ENCODE measurements at regions not wholly inside any gene's neighbourhood (a gene's known extent, or its start where the extent isn't known, plus 50 kb on each side); places are given as distances from the start of the nearest gene placed in this dataset.

DNA sequence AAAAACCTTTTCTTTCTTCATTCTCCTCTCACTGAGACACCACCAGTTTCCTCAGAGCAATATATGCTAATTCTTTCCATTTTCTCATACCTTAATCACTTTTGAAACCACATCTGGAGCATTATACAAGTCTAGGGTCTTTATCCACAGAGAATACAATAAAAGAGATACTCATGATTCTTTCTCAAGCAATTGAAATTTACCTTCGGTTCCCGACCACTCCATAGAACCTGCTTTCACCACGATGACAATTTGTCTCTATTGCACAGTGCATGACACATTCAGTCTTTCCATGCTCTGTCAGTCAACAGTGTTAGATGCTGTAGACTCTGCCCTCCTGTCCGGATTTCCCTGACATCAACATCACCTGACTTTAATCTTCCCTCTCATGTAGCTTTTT lies 409.3 kb upstream of the NWD2 start:
- TF ChIP-seq, protein P1, sequence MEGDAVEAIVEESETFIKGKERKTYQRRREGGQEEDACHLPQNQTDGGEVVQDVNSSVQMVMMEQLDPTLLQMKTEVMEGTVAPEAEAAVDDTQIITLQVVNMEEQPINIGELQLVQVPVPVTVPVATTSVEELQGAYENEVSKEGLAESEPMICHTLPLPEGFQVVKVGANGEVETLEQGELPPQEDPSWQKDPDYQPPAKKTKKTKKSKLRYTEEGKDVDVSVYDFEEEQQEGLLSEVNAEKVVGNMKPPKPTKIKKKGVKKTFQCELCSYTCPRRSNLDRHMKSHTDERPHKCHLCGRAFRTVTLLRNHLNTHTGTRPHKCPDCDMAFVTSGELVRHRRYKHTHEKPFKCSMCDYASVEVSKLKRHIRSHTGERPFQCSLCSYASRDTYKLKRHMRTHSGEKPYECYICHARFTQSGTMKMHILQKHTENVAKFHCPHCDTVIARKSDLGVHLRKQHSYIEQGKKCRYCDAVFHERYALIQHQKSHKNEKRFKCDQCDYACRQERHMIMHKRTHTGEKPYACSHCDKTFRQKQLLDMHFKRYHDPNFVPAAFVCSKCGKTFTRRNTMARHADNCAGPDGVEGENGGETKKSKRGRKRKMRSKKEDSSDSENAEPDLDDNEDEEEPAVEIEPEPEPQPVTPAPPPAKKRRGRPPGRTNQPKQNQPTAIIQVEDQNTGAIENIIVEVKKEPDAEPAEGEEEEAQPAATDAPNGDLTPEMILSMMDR (IDR thresholded peaks at IDR 0.05; ENCODE audit: insufficient read depth in 1 of 2, low read depth in 1 of 2, low read length in 1 of 2, severe bottlenecking in 1 of 2, unreplicated experiment in 1 of 2): no peak
- Histone ChIP-seq H3K4me1 (no peaks in the 10 kb centered on the region), H3K4me3 (ENCODE audit: low read depth, low read length) (no peak overlapping the region), H3K27me3 (replicated peaks; ENCODE audit: control insufficient read depth, insufficient read depth, low read length) (no peaks in the 10 kb centered on the region), H3K36me3 (ENCODE audit: control insufficient read depth, insufficient read depth, low read length) (no peaks in the 10 kb centered on the region), H3K9me3 (no peaks in the 10 kb centered on the region)
- intact Hi-C loops (cut with micrococcal nuclease; ENCODE audit: unreplicated experiment): no loop called here
- BruUV-seq (replicated peaks): no TSS peak
- DNase-seq: no peak
- CTCF ChIA-PET: no interaction called here
- Mint-ChIP-seq H3K9me3 (ENCODE audit: unreplicated experiment) (no peaks in the 10 kb centered on the region), H3K36me3 (ENCODE audit: insufficient read depth, unreplicated experiment) (no peaks in the 10 kb centered on the region), H3K27me3 (ENCODE audit: insufficient read depth, unreplicated experiment) (peaks cover 2% of the 10 kb centered on the region), H3K4me1 (ENCODE audit: low read depth, unreplicated experiment) (no peaks in the 10 kb centered on the region), H3K4me3 (ENCODE audit: unreplicated experiment) (no peak overlapping the region), H3K27ac (ENCODE audit: unreplicated experiment) (no peak overlapping the region)
- POLR2A ChIA-PET: no interaction called here

DNA sequence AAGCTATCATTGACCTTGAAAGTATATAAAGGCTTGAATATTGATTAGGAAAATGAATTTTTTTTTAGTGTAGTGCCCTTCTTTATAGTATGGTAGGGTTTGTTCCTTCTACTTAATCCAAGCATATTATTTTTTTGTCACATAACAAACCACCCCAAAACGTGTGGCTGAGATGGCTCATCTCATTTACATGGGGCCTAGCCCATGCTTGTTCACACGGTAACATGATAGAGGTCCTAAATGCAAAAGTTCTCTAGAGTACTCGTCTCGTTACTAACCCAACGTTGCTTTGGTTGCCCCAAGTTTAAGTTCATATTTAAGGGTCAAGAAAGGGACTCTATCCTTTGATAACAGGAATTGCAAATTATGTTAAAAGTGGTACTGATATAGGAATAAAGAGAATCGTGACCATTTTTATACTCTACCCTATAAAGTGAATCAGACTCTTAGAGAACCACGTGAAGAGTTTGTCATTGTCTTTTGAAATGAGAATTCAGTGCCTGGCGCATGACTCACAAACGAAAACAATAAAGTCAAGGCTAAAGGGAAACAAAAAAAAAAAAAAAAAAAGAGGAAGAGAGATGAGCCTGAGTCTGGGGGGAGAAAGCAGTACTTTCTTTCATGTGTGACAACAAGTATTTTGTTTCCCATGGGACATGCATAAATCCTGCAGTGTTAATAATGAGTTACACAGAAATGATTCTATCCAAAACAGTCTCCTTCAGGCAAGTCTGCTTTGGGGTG lies 402.8 kb upstream of the NWD2 start:
- H3K27me3 ChIP-seq (replicated peaks; ENCODE audit: control insufficient read depth, insufficient read depth, low read length): no peaks in the 10 kb centered on the region
- H3K9me3 Mint-ChIP-seq (ENCODE audit: unreplicated experiment): no peaks in the 10 kb centered on the region
- no peaks in the 10 kb centered on the region for H3K36me3 Mint-ChIP-seq (ENCODE audit: insufficient read depth, unreplicated experiment)
- no peak overlapping the region for H3K4me3 ChIP-seq (ENCODE audit: low read depth, low read length)
- no peaks in the 10 kb centered on the region for H3K36me3 ChIP-seq (ENCODE audit: control insufficient read depth, insufficient read depth, low read length)
- intact Hi-C loops (cut with micrococcal nuclease; ENCODE audit: unreplicated experiment): no loop called here
- no peak overlapping the region for H3K4me3 Mint-ChIP-seq (ENCODE audit: unreplicated experiment)
- ChIA-PET POLR2A (no interaction called here), CTCF (no interaction called here)
- DNase-seq: no peak
- no peaks in the 10 kb centered on the region for H3K4me1 ChIP-seq
- no peak overlapping the region for H3K27ac Mint-ChIP-seq (ENCODE audit: unreplicated experiment)
- H3K27me3 Mint-ChIP-seq (ENCODE audit: insufficient read depth, unreplicated experiment): peaks cover 3% of the 10 kb centered on the region
- H3K9me3 ChIP-seq: no peaks in the 10 kb centered on the region
- no TSS peak for BruUV-seq (replicated peaks)
- H3K4me1 Mint-ChIP-seq (ENCODE audit: low read depth, unreplicated experiment): no peaks in the 10 kb centered on the region
- TF ChIP-seq, protein P1 (IDR thresholded peaks at IDR 0.05; ENCODE audit: insufficient read depth in 1 of 2, low read depth in 1 of 2, low read length in 1 of 2, severe bottlenecking in 1 of 2, unreplicated experiment in 1 of 2): no peak

DNA sequence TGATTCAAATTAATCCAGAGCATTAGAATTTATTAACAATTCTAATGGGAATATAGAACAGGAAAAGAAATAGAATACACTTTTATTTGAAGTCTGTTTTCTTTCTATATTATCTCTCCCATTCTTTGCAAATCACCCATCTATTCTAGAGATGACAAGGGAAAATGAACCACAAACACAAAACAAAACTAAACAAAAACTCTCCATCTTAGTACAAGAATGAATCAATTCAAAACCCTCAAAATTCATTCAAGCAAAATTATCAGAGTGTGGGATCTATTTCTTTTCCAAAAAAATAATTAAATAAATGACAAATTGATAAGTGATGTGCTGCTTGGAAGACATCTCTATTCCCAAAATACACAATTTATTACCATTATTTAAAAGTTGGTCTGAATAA lies 400.1 kb upstream of the NWD2 start:
- H3K4me1 Mint-ChIP-seq (ENCODE audit: low read depth, unreplicated experiment): no peaks in the 10 kb centered on the region
- Histone ChIP-seq H3K4me3 (ENCODE audit: low read depth, low read length) (no peak overlapping the region), H3K36me3 (ENCODE audit: control insufficient read depth, insufficient read depth, low read length) (no peaks in the 10 kb centered on the region), H3K4me1 (no peaks in the 10 kb centered on the region), H3K27me3 (replicated peaks; ENCODE audit: control insufficient read depth, insufficient read depth, low read length) (no peaks in the 10 kb centered on the region), H3K9me3 (no peaks in the 10 kb centered on the region)
- no peak overlapping the region for H3K4me3 Mint-ChIP-seq (ENCODE audit: unreplicated experiment)
- BruUV-seq (replicated peaks): no TSS peak
- no peaks in the 10 kb centered on the region for H3K36me3 Mint-ChIP-seq (ENCODE audit: insufficient read depth, unreplicated experiment)
- CTCF ChIA-PET: no interaction called here
- intact Hi-C loops (cut with micrococcal nuclease; ENCODE audit: unreplicated experiment): no loop called here
- TF ChIP-seq, protein P1 (IDR thresholded peaks at IDR 0.05; ENCODE audit: insufficient read depth in 1 of 2, low read depth in 1 of 2, low read length in 1 of 2, severe bottlenecking in 1 of 2, unreplicated experiment in 1 of 2): no peak
- no peaks in the 10 kb centered on the region for H3K9me3 Mint-ChIP-seq (ENCODE audit: unreplicated experiment)
- no peak overlapping the region for H3K27ac Mint-ChIP-seq (ENCODE audit: unreplicated experiment)
- H3K27me3 Mint-ChIP-seq (ENCODE audit: insufficient read depth, unreplicated experiment): peaks cover 3% of the 10 kb centered on the region
- no peak for DNase-seq
- POLR2A ChIA-PET: no interaction called here

Measured in Caco-2 (cell line).